ENCODE measurements at regions not wholly inside any gene's neighbourhood (a gene's known extent, or its start where the extent isn't known, plus 50 kb on each side); places are given as distances from the start of the nearest gene placed in this dataset.

DNA sequence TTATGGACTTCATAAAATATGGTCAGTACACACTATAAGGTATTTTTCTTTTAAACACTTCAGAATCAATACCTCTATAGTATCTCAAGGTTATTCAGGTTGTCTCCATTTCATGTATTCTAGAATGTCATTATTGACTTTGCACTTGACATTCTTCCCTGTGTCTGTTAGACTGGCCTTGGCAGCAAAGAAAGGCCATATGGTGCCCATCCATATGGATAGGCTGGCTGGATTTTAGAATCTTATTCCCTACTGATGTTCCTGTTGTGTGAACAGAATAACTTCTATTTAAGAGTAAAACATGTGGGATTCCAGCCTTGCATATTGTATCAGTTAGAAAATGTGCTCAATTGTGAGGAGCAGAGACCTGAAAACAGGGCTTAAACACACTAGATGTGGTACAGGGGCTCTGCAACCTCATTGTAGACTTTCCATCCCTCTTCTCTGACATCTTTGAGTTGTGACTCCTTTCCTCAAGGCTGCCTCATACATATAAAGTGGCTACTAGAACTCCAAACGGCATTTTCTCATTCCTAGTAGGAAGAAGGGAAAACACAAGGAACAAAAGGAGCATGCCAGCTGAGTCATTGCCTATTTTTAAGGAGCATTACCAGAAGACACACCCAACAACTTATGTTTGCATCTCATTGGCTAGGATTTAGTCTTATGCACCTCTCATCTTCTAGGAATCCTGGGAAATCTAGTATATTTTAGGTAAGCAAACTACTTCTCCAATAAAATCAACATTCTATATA is 221.2 kb upstream of the TMPO start:
- no CpG with 5 or more reads among the region's 1 CpG for WGBS (ENCODE audit: insufficient coverage)
- no peak for TF ChIP-seq EZH2 (IDR thresholded peaks at IDR 0.05; ENCODE audit: borderline replicate concordance, insufficient read depth, low read depth, low read length, poor library complexity, severe bottlenecking)
- TF ChIP-seq CTCF (IDR thresholded peaks at IDR 0.05), result no peak

GRCh38 chr12:98295681-98296080 is 219.7 kb upstream of the TMPO start:
- intact Hi-C loops (cut with micrococcal nuclease), result no loop called here

More for the DNA sequence above, 221.2 kb upstream of the TMPO start:
- no peaks in the 10 kb centered on the region for H3K4me1 ChIP-seq (ENCODE audit: control insufficient read depth in 2 of 2, insufficient read depth in 2 of 2, low read length in 2 of 2)
- H3K9me3 ChIP-seq (ENCODE audit: control extremely low read depth in 1 of 3, control insufficient read depth in 2 of 3, insufficient read depth in 1 of 3, low read length in 2 of 3), result no peaks in the 10 kb centered on the region
- H3K79me2 ChIP-seq (ENCODE audit: control insufficient read depth, insufficient read depth, low read length), result no peaks in the 10 kb centered on the region
- no peak overlapping the region for H2AFZ ChIP-seq (ENCODE audit: insufficient read depth, low read depth, low read length, poor library complexity, severe bottlenecking)
- H4K20me1 ChIP-seq (ENCODE audit: control insufficient read depth, insufficient read depth, low read length, poor library complexity, severe bottlenecking), result no peaks in the 10 kb centered on the region
- DNase-seq (no peak), ATAC-seq (ENCODE audit: low read depth) (no peak)
- no peaks in the 10 kb centered on the region for H3K27me3 ChIP-seq (replicated peaks in 1 of 4; ENCODE audit: control extremely low read depth in 1 of 4, control insufficient read depth in 3 of 4, insufficient read depth in 4 of 4, low read length in 3 of 4)
- H3K27ac Mint-ChIP-seq, result no peak overlapping the region
- no peak overlapping the region for H3K4me2 ChIP-seq (replicated peaks; ENCODE audit: low read depth, low read length, poor library complexity, severe bottlenecking)
- no peaks in the 10 kb centered on the region for H3K4me1 Mint-ChIP-seq
- ChIA-PET CTCF (no interaction called here), POLR2A (no interaction called here)
- peaks cover 14% of the 10 kb centered on the region for H3K27me3 Mint-ChIP-seq
- H3K36me3 ChIP-seq (replicated peaks in 1 of 2; ENCODE audit: control extremely low read depth in 1 of 2, control insufficient read depth in 1 of 2, extremely low read depth in 1 of 2, insufficient read depth in 2 of 2, low read length in 1 of 2), result no peaks in the 10 kb centered on the region
- H3K9ac ChIP-seq (ENCODE audit: low read length), result no peak overlapping the region
- intact Hi-C loops (cut with micrococcal nuclease), result no loop called here
- no peak overlapping the region for H3K27ac ChIP-seq (ENCODE audit: low read length in 2 of 2)
- no peaks in the 10 kb centered on the region for H3K9me3 Mint-ChIP-seq (ENCODE audit: insufficient read depth)
- H3K4me3 ChIP-seq (ENCODE audit: control extremely low read depth in 1 of 5, extremely low read depth in 1 of 5, insufficient read depth in 1 of 5, low read depth in 2 of 5, low read length in 4 of 5), result no peak overlapping the region
- H3K4me3 Mint-ChIP-seq, result no peak overlapping the region

More at GRCh38 chr12:98295681-98296080, 219.7 kb upstream of the TMPO start:
- no peak overlapping the region for H3K27ac Mint-ChIP-seq
- WGBS (ENCODE audit: insufficient coverage), result no CpG with 5 or more reads among the region's 2 CpGs
- H3K4me1 Mint-ChIP-seq, result no peaks in the 10 kb centered on the region
- ATAC-seq (ENCODE audit: low read depth), result no peak
- no peak overlapping the region for H3K4me3 ChIP-seq (ENCODE audit: control extremely low read depth in 1 of 5, extremely low read depth in 1 of 5, insufficient read depth in 1 of 5, low read depth in 2 of 5, low read length in 4 of 5)
- H3K27me3 ChIP-seq (replicated peaks in 1 of 4; ENCODE audit: control extremely low read depth in 1 of 4, control insufficient read depth in 3 of 4, insufficient read depth in 4 of 4, low read length in 3 of 4), result no peaks in the 10 kb centered on the region
- no peaks in the 10 kb centered on the region for H3K4me1 ChIP-seq (ENCODE audit: control insufficient read depth in 2 of 2, insufficient read depth in 2 of 2, low read length in 2 of 2)
- ChIA-PET POLR2A (no interaction called here), CTCF (no interaction called here)
- no peaks in the 10 kb centered on the region for H3K9me3 ChIP-seq (ENCODE audit: control extremely low read depth in 1 of 3, control insufficient read depth in 2 of 3, insufficient read depth in 1 of 3, low read length in 2 of 3)
- H4K20me1 ChIP-seq (ENCODE audit: control insufficient read depth, insufficient read depth, low read length, poor library complexity, severe bottlenecking), result no peaks in the 10 kb centered on the region
- no peak overlapping the region for H3K9ac ChIP-seq (ENCODE audit: low read length)
- no peak overlapping the region for H2AFZ ChIP-seq (ENCODE audit: insufficient read depth, low read depth, low read length, poor library complexity, severe bottlenecking)
- H3K27ac ChIP-seq (ENCODE audit: low read length in 2 of 2), result no peak overlapping the region
- H3K79me2 ChIP-seq (ENCODE audit: control insufficient read depth, insufficient read depth, low read length), result no peaks in the 10 kb centered on the region
- TF ChIP-seq EZH2 (IDR thresholded peaks at IDR 0.05; ENCODE audit: borderline replicate concordance, insufficient read depth, low read depth, low read length, poor library complexity, severe bottlenecking), result no peak
- no peak for TF ChIP-seq CTCF (IDR thresholded peaks at IDR 0.05)
- no peak overlapping the region for H3K4me2 ChIP-seq (replicated peaks; ENCODE audit: low read depth, low read length, poor library complexity, severe bottlenecking)
- H3K27me3 Mint-ChIP-seq, result peaks cover 14% of the 10 kb centered on the region
- H3K36me3 ChIP-seq (replicated peaks in 1 of 2; ENCODE audit: control extremely low read depth in 1 of 2, control insufficient read depth in 1 of 2, extremely low read depth in 1 of 2, insufficient read depth in 2 of 2, low read length in 1 of 2), result no peaks in the 10 kb centered on the region
- no peaks in the 10 kb centered on the region for H3K9me3 Mint-ChIP-seq (ENCODE audit: insufficient read depth)
- no peak for DNase-seq
- no peak overlapping the region for H3K4me3 Mint-ChIP-seq
